NCI-H1930 (cell line): ENCODE measurements at regions not wholly inside any gene's neighbourhood (a gene's known extent, or its start where the extent isn't known, plus 50 kb on each side); places are given as distances from the start of the nearest gene placed in this dataset.

ENCODE experiments used
- DNase-seq, 2 experiments: peaks; one replicate each; lab custom pipeline; 2025; lab: John Stamatoyannopoulos, UW

- no peak for DNase-seq
Observed at GRCh38 chr6:4615891-4616290, 160.3 kb upstream of the CDYL start.

- no peak for DNase-seq
Observed at GRCh38 chr6:4615231-4615630, 161.0 kb upstream of the CDYL start.

DNA sequence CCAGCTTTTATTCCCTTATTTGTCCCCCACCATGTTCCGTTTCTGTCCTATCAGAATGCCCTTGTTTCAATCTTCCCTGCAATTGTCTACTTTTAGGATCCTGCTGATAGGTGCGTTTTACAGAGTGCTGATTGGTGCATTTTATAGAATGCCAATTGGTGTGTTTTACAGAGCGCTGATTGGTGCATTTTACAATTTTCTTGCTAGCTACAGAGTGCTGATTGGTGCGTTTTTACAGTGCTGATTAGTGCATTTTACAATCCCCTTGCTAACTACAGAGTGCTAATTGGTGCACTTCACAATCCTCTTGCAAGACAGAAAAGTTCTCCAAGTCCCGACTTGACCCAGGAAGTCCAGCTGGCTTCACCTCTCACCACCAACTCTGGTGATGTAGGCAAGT, 161.6 kb upstream of the CDYL start:
- no peak for DNase-seq

- no peak for DNase-seq
Observed at GRCh38 chr6:4613795-4614194, 162.4 kb upstream of the CDYL start.

- no peak for DNase-seq
Observed at GRCh38 chr6:4613381-4613780, 162.8 kb upstream of the CDYL start.

DNA sequence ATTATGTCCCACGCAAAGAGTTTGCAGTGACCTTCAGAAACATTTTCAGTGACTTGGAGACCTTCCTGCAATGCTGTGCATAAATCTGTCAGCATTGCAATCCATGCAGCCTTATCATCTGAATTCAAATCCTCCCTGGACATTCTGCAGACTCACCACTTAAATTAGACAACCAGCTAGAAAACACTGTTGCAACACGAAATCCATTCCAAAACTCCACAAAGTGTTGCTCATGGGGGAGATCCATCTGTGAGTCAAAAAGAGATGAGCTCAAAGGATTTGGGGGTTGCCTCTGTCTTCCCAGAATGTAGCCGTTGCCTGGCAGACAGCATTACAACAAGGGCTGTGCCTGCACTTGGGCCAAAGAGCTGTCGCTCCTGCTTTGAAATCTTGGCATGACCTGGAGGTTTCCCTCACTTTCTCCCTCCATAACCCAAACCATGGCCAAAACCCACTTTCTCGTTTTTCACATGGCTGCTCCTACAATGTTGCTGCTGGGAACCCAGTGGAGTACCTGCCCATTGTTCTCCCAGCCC, 163.5 kb upstream of the CDYL start:
- no peak for DNase-seq

DNA sequence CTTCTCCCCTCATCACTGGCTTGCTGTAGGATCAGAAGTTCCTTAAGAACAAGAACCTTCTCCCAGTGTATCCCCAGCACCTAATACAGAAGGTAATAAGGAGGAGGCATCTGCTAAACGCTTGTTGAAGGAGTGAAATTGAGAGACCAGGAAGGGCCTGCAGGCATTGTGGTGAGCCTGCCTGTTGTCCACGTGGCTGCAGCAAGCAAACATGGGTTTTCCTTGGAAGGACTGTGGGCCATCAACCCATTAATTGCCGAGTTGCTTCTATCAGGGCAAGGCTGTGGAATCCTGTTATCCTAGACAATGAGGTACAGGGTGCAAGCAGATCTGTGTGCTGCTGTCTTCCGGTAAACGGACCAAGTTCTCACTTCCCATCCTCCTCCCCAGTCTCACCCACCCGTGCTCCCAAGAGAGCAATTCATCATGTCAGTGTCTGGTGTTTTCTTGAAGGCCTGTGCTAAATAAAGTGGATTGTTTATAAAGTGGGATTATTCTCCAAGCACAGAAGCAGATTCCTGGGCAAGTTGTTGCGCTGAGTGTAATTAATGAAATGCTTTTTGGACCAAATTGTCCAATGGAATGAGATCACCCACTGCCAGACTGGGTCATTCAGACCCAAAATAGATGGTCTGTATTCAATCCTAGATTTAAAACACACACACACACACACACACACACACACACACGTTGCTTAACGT, 164.6 kb upstream of the CDYL start:
- DNase-seq: no peak

DNA sequence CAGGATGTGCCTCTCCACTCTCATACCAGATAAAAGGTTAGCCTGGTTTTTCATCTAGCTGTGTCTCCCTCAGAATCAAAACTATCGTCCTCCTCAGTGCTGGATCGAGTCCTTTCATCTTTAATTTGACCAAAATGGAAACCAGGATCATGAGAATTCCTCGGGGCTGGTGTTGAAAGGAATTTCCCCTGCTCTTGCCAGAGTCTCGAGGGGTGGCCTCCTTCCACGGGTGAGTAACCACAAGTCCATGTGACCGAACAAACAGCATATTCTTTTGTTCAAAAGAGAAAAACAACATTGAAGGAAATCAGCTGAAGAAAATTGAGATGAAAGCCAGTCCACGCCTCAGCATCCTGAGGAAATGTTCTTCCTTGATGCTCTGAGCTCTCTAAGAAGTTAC, 165.9 kb upstream of the CDYL start:
- no peak for DNase-seq

DNA sequence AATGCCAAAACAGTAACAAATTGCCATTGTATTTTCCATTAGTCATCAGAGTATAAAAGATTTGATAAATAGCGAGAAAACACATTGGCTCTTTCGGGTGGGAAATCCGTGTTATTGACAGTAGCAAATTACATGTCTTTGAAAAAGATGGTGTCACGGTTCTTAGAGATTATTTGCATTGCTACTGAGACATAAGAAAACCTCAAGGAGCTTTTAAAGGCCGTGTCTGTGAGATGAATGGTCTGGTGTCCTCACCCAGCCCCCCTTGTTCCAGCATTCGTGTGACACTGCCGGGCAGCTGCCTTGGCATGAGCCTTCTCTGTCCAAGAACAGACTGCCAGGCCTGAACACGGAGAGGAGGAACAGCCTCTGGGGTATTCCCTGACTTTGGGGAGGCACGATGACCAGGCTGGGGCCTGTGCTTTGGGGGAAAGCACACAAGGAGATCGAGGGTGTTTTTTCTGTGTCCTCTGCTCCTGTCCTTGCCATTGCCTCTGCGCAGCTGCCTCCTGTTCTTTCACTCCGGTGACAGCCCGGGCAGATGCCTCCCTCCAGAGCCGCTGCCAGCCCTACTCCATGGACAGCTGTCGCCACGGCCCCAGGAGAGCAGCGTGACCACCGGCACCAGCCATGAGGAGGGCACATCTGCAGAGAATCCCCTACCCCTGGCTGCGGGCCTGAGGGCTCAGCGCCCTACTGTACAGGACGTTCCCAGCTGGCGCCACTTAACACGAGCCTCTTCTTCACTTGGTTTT, 167.7 kb upstream of the CDYL start:
- no peak for DNase-seq

GRCh38 chr6:4607793-4608192, 168.4 kb upstream of the CDYL start:
- DNase-seq: no peak

GRCh38 chr6:4606821-4607704, 169.1 kb upstream of the CDYL start:
- no peak for DNase-seq

- no peak for DNase-seq
Observed at GRCh38 chr6:4606016-4606415, 170.2 kb upstream of the CDYL start.

- DNase-seq: no peak
Observed at GRCh38 chr6:4603856-4604369, 172.3 kb upstream of the CDYL start.

DNA sequence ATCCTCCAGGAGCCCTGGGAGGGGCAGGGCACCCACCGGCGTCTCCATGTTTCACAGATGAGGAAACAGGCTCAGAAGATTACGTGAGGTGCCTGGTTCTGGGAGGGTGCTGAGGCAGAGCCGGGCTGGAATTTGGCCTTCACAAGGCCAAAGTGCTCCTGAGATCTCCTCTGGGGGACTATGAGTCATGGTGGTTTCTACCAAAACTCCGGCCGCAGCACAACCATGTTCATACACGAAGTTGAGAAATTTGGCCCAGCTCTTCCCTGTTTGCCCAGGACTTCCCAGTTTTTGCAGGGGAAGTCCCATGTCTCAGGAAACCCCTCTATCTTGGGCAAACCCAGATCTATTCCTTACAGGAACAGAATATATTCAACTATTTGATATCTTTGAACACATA, 172.9 kb upstream of the CDYL start:
- no peak for DNase-seq

GRCh38 chr6:4599924-4600323, 176.3 kb upstream of the CDYL start:
- no peak for DNase-seq

- DNase-seq: no peak
Observed at GRCh38 chr6:4598384-4598995, 177.7 kb upstream of the CDYL start.

- no peak for DNase-seq
Observed at GRCh38 chr6:4593951-4594350, 182.3 kb upstream of the CDYL start.

- DNase-seq: no peak
Observed at GRCh38 chr6:4592026-4592425, 184.2 kb upstream of the CDYL start.

- DNase-seq: no peak
Observed at GRCh38 chr6:4591218-4591617, 185.0 kb upstream of the CDYL start.

DNA sequence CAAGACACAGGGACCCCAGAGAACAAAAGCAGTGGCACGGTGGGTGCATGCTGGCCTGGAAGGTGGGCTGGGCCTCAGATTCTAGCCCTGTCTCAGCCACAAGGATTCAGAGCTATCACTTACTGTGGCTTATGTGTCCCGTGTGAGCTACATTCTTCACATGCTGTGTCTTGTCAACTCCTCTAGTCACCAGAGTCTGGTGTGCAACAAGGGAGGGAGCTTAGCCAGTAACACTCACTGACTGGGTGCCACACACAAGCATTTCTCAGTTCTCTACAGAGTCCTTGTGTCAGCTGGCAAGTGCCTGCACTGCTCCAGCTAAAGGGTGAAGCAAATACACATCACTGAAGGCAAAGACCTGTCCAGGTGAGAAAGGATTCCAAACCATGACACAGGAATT, 186.9 kb upstream of the CDYL start:
- no peak for DNase-seq

GRCh38 chr6:4588581-4588980, 187.6 kb upstream of the CDYL start:
- no peak for DNase-seq

DNA sequence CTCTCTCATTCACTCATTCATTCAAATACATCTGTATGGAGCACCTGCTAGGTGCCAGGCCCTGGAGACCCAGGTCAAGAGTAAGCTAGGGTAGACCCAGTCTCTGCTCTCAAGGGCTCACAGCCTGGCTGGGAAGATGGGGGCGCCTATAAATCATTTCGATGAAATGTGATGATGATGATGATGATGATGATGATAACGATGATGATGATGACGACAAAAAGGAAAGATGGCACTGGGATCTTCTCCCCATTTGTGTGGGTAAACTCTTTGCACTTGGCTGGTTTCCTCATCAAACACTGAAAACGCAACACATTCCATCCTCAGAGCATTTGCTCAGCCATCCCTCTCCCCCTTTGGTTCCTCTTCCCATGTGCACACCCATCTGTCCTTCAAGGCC, 188.0 kb upstream of the CDYL start:
- DNase-seq: no peak
